ENCODE measurements at regions not wholly inside any gene's neighbourhood (a gene's known extent, or its start where the extent isn't known, plus 50 kb on each side); places are given as distances from the start of the nearest gene placed in this dataset.

DNA sequence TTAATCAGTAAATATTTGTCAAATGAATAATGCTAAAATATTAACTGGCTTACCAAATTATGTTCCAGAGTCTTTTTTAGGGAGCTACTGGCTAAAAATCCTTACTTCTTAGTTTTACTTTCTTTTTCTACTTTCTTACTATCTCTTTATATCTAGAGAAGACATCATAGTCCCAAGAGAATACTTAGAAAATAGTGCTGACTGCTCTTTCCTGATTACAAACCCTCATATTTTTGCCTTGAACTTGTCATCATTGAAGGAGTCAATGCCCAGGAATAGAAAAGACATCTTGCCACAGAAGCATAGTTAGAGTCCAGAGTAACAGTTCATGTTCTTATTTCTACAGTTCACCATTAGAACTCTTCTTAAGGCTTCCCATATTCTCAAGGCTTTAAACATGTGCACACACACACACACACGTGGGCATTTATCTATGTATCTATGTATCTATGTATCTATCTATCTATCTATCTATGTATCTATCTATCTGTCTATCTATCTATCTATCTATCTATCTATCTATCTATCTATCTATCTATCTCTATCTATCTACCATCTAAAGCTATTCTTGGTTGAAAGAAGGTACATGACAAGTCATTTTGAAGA, 654.3 kb downstream of the ANXA1 start:
- in situ Hi-C loops (cut with MboI; ENCODE audit: low pct_unique_long_range_greater_than_20kb, low sequenced_read_pairs) = no loop called here
- DNase-seq = no peak

DNA sequence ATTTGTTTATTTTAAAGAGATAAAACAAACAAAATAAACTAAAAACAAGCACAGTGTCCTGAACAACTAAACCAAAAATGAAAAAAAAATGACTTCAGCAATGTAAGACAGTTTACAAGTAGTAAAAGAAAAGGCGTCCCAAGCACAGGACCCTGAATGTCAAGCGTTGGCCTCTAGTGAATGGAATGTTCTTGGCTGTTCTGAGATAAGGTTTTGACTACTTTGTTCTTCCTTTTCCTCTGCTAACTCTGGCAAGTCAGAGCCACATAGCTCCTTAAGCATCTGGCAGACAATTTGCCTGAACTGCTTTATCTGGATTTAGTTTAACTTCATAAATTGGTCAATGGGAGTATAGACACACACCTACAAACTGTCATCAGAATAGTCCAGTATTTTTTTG, 655.2 kb downstream of the ANXA1 start:
- in situ Hi-C loops (cut with MboI; ENCODE audit: low pct_unique_long_range_greater_than_20kb, low sequenced_read_pairs) = no loop called here
- no peak for DNase-seq

DNA sequence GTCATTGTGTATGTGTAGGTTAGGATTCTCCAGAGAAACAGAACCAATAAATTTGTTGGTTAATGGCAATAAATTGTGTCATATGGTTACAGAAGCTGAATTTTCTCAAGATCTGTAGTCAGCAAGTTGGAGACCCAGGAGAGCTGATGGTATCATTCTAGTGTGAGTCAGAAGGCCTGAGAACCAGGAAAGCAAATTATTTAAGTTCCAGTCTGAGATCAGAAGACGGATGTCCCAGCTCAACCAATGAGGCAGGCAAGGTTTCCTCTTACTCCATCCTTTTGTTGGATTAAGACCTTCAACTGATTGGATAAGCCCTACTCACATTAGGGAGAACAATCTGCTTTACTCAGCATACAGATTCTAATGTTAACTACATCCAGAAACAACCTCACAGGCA, 656.3 kb downstream of the ANXA1 start:
- DNase-seq = no peak
- in situ Hi-C loops (cut with MboI; ENCODE audit: low pct_unique_long_range_greater_than_20kb, low sequenced_read_pairs) = no loop called here

DNA sequence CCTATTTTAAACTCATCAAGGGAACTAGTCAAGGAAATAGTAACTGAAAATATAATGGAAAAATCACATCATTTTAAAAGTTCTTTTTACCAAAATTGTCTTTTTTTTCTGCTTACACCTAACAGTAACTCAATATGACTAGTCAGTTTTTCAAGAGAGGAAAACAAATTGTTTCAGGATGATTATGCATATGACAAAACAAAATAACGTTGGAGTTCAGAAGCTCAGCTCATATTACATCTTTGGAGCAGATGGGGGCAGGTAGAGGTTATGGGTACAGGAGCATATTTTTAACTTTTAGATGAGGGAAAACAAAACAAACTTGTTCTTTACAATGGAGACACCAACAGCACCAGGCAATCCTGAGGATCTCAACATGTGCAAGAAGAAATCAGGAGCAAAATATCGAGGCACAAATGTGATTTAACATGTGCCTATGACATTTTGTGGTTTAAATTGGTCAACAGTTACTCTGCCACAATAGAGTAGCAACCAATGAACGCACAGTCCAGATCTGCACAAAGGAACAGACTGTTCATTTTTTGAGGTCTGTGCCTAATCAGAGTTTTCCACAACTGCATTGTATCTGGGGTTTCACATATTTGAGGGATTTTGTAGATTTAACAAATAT, 659.0 kb downstream of the ANXA1 start:
- DNase-seq = no peak

DNA sequence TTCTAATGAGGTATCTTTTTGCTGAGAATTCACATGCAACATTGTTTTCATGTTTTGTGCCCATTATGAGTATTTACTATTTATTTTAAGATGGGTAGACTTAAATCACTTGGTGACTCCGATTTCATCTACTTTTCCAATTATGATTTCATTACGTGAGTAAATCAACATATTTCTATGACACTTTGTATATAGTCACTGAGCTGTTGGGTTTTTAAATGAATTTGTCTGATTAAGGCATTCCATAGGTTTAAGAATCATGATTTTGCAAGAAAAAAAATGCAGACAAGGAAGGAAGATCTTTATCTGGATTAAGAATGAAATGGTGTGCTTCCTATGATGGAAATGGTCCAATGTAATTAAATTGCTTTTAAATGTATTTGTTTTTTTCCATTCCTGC, 661.9 kb downstream of the ANXA1 start:
- in situ Hi-C loops (cut with MboI; ENCODE audit: low pct_unique_long_range_greater_than_20kb, low sequenced_read_pairs) = no loop called here
- no peak for DNase-seq

More for the DNA sequence above, 659.0 kb downstream of the ANXA1 start:
- in situ Hi-C loops (cut with MboI; ENCODE audit: low pct_unique_long_range_greater_than_20kb, low sequenced_read_pairs) = no loop called here

DNA sequence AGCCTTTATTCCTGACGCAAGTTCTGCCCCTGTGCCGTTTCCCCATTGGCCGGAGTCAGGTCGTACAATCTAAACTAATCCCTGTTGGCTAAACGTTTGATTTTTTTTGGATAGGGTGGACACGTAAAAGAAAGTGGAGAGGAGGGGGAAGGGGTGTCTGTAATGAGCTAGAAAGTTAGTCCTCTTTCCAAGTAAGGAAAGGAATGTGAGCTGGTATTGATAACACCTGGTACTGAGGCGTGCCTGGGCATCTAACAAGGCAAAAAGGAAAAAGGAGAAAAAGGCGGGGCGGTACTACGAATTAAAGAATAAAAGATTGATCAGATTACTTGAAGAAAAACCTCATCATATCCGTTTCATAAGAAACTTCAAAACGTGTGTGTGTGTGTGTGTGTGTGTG, 665.2 kb downstream of the ANXA1 start:
- in situ Hi-C loops (cut with MboI; ENCODE audit: low pct_unique_long_range_greater_than_20kb, low sequenced_read_pairs) = no loop called here
- no peak for DNase-seq

DNA sequence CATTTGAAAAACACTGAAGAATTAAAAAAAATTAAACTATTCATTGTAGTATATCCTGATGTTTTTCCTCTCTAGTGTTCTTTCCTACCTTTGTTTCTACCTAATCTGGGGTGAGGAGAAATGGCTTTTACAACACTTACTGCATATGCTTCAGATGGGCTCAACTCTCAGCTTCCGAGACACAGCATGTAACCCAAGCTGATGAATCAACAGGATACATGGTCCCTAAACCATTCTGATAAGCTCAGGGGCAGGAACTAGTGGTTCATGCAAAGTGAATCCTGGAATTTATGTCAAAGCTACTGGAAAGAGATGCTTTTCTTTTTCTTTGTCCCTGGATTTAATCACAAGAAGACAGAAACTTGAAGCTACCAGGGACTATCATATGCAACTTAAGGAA, 672.5 kb upstream of the RORB start:
- no peak for DNase-seq
- in situ Hi-C loops (cut with MboI; ENCODE audit: low pct_unique_long_range_greater_than_20kb, low sequenced_read_pairs) = no loop called here

DNA sequence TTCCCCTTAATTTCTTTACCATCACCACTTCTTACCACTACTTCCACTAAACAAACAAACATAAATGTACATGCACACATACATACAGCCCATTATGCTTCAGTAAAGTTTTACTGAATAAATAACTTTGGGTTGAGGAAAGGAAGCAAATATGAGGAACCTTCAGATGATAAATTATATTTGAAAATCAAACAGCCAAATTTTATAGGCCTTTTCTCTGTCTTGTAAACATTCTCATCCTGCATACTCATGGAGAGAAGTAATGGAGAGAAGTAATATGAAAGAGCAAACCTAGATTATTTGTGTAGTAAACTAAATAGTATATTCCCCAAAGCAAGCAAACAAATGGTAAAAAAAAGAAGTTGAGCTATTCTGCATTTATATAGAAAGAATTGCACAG, 658.3 kb upstream of the RORB start:
- DNase-seq = no peak
- in situ Hi-C loops (cut with MboI; ENCODE audit: low pct_unique_long_range_greater_than_20kb, low sequenced_read_pairs) = no loop called here

DNA sequence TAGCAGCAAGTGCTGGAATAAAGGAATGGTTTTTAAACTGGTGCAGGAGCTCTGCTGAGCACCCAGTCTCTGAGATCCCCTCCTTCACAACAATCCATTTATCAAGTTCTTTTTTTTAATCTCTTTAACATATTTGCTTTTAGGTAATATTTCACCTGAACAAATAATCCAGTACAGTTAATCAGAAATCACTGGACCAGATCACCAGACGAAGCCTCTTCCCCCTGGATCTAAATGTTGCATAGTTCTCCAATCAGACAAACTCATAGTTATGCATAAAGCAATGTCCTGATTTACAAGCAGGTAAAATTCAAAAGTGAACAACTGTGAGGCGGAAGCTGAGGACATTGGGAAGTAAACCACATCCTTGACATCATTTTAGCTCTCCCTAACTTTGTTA, 657.7 kb upstream of the RORB start:
- DNase-seq = no peak
- in situ Hi-C loops (cut with MboI; ENCODE audit: low pct_unique_long_range_greater_than_20kb, low sequenced_read_pairs) = no loop called here

DNA sequence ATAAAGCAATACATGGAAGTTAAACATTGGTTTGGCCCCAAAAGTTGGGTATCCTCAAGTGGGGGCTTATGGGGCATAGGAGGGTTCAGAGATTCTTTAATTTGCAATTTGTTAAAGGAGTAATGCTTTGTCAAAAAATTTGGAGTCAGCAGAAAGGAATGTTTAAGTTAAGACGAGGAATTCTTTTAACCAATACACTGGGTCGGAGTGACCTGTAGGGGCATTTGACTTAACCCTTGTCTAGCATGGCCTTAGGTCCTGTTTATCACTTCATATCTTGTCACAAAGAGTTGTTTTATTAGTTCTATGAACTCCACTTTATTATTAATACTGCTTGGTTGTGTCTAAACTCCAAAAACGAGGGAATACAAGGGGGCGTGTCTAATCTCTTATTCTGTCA, 656.1 kb upstream of the RORB start:
- in situ Hi-C loops (cut with MboI; ENCODE audit: low pct_unique_long_range_greater_than_20kb, low sequenced_read_pairs) = no loop called here
- DNase-seq = no peak

DNA sequence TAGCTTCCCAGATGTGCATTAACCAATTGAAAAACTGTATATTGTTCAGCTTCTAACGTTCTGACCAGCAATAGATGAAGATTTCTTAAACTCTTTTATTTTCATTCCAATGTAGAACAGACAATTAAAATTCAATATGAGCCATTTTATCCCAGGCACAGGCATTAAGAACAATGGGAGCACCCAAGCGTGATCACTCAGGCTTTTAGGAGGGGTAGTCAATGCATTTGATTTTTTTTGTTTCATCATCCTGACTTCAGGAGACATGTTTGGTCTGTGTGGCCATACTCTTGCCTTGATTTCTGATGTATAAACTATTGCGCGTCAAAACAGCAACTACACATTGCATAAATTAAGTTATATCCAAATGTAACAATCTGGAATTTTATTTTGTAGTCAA, 653.0 kb upstream of the RORB start:
- in situ Hi-C loops (cut with MboI; ENCODE audit: low pct_unique_long_range_greater_than_20kb, low sequenced_read_pairs) = no loop called here
- no peak for DNase-seq

DNA sequence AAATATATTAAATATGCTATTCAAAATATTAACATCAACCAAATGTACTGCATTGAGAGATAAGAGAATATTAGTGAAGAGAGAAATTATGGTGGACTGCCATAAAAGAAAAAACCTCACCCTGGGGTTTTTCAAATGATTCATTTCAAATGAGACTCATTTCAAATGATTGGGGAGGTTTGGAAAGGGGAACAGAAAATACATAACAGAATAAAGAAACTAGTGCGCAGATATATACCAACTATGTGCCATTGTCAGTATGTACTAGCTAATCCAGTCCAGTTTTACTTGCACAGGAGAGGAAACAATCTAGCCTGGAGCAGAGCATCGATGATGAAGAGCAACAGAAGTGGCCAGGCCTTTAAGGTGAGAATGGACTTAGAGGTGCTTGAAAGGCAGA, 651.6 kb upstream of the RORB start:
- no peak for DNase-seq
- in situ Hi-C loops (cut with MboI; ENCODE audit: low pct_unique_long_range_greater_than_20kb, low sequenced_read_pairs) = no loop called here

DNA sequence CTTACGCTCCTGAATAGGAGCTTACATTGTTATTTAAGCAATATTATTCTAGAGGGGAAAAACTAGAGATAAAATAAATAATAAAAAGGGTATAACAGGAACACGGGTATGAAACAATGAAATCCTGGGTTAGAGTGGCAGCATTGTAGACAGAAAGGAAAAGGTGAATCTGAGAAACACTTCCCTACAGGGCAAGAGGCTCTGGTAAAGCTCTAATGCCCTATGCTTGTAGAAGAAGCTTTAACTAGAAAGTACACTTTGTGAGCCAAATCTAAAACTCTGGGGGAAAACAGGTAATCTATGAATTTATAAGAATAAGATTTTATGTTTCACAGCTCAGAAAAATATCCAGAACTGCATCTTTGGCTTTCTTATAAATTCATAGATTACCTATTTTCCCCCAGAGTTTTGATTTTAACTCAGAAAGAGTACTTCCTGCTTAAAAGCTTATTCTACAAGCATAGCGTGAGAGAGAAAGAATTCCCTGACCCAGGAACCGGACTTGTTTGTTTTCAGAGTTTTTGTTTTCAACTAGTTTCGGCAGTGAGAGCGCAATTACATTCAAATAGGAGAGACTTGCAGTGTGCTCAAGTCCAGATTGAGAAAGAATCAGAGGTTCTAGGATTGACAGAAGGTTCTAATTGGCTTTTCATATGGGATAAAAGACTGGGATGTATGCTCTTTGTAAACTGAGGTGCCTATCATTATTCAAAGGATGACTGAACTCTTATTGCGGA, 651.0 kb upstream of the RORB start:
- in situ Hi-C loops (cut with MboI; ENCODE audit: low pct_unique_long_range_greater_than_20kb, low sequenced_read_pairs) = no loop called here
- DNase-seq = no peak

DNA sequence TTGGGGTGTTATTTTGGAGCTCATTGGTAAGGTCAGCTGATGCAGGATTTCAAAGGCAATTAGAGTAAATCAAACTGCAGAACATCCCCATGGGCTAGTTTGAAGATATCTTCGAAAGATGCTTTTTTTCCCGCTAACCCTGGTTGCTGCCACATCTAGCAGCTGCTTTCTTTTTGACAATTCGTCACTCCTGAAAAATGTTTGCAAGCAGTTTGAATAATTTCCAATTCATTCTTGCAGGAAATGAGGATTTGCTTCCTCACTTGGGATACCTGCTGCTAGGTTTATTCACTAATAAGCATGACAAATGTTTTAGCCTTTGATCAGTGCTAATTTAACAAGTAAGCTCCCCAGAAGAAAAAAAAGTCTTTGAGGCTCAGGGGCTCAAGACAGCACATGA, 649.6 kb upstream of the RORB start:
- DNase-seq = no peak
- in situ Hi-C loops (cut with MboI; ENCODE audit: low pct_unique_long_range_greater_than_20kb, low sequenced_read_pairs) = no loop called here

DNA sequence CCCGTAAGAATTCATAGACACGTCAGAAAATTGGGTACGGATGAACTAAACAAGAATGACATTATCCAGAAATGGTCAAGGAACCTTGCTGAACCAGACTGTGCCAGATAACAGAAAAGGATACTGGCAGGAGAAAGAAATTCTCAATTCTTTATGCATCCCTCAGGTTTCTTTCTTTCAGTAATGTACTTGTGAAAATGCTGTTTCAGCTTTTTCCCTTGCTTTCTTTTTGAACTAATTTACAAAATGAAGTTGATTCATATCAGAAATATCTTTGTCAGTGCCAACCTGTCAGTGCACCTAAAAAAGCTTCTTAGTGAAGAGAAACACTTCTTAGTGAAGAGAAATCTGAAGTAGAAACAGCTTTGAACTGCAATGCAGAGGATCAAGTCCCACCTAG, 643.6 kb upstream of the RORB start:
- no peak for DNase-seq
- in situ Hi-C loops (cut with MboI; ENCODE audit: low pct_unique_long_range_greater_than_20kb, low sequenced_read_pairs) = no loop called here

DNA sequence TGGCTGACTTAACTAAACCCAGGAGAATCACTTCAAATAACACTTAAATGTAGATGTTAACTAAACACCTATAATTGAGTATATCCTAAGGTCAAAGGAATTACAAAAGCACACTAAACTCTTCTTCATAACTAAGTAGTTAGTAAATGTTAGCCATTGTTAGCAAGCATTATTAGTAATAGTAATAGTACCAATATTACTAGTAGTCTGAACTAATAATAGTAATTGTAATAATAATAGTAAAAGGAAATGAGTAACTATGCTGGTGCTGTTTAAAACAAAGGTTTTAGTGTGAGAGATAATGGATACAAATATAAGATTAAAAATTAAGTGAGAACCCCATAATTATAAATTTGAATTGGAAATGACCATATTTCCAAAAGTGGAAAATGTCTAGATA, 641.9 kb upstream of the RORB start:
- in situ Hi-C loops (cut with MboI; ENCODE audit: low pct_unique_long_range_greater_than_20kb, low sequenced_read_pairs) = no loop called here
- DNase-seq = no peak

DNA sequence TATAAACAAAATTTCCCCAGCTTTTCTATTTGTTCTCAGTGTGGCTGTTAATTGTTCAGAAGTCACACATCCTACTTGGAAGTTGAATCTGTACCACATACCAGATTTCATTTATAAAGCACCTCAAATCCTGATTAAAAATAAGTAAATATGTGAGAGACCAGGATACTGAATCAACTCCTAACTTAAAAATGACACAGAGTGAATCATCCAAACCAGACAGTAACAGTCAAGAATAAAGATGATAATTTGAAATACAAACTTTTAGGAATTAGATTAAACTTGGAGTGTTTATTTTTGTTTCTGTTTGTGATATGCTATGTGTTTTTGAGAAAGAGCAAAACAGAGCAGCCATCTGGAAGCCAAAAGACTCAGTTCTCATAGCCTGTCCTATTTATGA, 633.2 kb upstream of the RORB start:
- in situ Hi-C loops (cut with MboI; ENCODE audit: low pct_unique_long_range_greater_than_20kb, low sequenced_read_pairs) = no loop called here
- DNase-seq = no peak

DNA sequence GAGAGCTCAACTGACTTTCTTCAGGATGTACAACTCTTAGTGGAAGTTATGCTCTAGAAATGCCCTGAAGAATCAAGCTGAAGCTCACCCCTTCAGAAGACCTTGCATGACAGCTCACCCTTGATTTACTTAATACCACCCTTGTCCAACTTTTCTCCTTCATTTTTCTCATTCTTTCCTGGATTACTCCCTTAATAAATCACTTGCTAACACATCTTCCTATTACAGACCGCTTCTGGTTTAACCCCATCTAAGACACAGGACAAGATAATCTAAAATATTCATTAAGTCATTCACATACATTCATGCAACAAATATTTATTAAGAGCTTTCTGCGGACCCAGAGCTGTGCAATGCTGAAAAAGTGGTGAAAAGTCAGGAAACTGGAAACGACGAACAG, 630.7 kb upstream of the RORB start:
- no peak for DNase-seq

DNA sequence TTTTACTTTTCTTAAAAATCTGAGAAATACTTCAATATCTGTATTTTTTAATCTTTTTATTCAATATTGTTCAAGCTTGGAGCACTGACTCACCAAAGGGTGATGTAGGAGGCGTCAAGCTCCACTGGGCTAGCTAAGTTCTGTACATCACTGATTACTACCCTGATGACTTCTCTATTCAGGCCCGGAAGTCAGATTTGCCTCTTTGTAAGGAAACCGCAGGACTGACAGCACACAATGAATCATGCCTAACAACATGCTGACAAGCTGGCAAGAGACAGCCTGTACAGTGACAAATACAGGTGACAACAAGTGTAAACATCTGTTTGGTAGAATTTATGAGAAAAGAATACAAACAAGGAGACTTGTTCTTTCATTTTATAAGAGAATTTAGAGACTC, 627.9 kb upstream of the RORB start:
- in situ Hi-C loops (cut with MboI; ENCODE audit: low pct_unique_long_range_greater_than_20kb, low sequenced_read_pairs) = no loop called here
- DNase-seq = peak; percentile 80

More for the DNA sequence above, 630.7 kb upstream of the RORB start:
- in situ Hi-C loops (cut with MboI; ENCODE audit: low pct_unique_long_range_greater_than_20kb, low sequenced_read_pairs) = no loop called here

DNA sequence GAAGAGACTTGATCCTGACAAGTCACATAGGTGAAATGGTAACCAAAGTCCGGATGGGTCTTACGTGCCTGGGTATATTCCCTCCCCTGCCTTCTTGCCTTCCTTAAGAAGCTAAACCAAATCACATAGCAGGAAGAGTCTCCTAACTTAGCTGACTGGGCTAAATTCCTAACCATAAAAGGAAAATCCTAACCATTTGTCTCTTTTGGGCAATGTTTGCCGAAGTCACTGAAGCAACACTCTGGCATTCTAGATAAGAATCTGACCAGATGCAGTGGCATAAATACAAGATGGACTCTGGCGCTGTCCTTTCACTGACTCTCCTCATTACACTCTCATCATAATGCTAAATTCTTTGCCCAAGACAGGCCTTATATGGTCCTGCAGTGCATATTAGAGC, 625.5 kb upstream of the RORB start:
- in situ Hi-C loops (cut with MboI; ENCODE audit: low pct_unique_long_range_greater_than_20kb, low sequenced_read_pairs) = no loop called here
- DNase-seq = no peak

DNA sequence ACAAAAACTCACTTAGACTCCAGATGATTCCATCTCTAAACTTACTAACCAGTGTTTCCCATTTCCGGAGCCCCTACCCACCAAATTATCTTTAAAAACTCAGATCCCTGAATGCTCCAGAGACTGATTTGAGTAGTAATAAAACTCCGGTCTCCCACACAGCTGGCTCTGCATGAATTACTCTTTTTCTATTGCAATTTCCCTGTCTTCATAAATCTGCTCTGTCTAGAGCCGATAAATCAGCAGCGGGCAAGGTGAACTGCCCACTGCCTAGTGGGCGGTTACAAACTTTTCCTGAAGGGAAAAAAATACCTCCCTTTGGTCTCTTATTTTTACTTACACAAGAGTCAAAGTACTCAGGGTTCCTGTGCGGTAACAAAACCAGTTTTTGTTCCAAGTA, 624.4 kb upstream of the RORB start:
- in situ Hi-C loops (cut with MboI; ENCODE audit: low pct_unique_long_range_greater_than_20kb, low sequenced_read_pairs) = no loop called here
- DNase-seq = no peak

All from KBM-7 (cell line).